GM19467 (cell line): ENCODE measurements at regions not wholly inside any gene's neighbourhood (a gene's known extent, or its start where the extent isn't known, plus 50 kb on each side); places are given as distances from the start of the nearest gene placed in this dataset.

ENCODE experiments used
- ATAC-seq: cut with Tn5 transposase; IDR thresholded peaks from one replicate; pipeline ENCODE4 v1.9.1; 2021; ENCODE audit warnings: mild to moderate bottlenecking, moderate library complexity; ENCODE audit not compliant: unreplicated experiment

GRCh38 chr15:35596285-35596684 lies 50.3 kb upstream of the DPH6 start:
- no peak for ATAC-seq

- ATAC-seq: no peak
These were observed 56.9 kb upstream of the DPH6 start for GRCh38 chr15:35602836-35603235.

GRCh38 chr15:35603301-35603700 lies 57.3 kb upstream of the DPH6 start:
- no peak for ATAC-seq

- no peak for ATAC-seq
These were observed 57.9 kb upstream of the DPH6 start for GRCh38 chr15:35603856-35604255.

- no peak for ATAC-seq
These were observed 59.9 kb upstream of the DPH6 start for GRCh38 chr15:35605764-35606449.

- ATAC-seq: no peak
These were observed 60.5 kb upstream of the DPH6 start for GRCh38 chr15:35606450-35606779.

- no peak for ATAC-seq
These were observed 70.7 kb upstream of the DPH6 start for GRCh38 chr15:35616498-35617271.

- ATAC-seq: no peak
These were observed 72.6 kb upstream of the DPH6 start for GRCh38 chr15:35618260-35619188.

GRCh38 chr15:35622641-35623340 lies 76.8 kb upstream of the DPH6 start:
- no peak for ATAC-seq

- no peak for ATAC-seq
These were observed 78.9 kb upstream of the DPH6 start for GRCh38 chr15:35624881-35625280.

GRCh38 chr15:35626571-35627318 lies 80.8 kb upstream of the DPH6 start:
- no peak for ATAC-seq

GRCh38 chr15:35627696-35628095 lies 81.7 kb upstream of the DPH6 start:
- no peak for ATAC-seq

GRCh38 chr15:35629766-35630165 lies 83.8 kb upstream of the DPH6 start:
- no peak for ATAC-seq

- no peak for ATAC-seq
These were observed 84.6 kb upstream of the DPH6 start for GRCh38 chr15:35630532-35630931.

GRCh38 chr15:35630985-35631384 lies 85.0 kb upstream of the DPH6 start:
- ATAC-seq: no peak

- no peak for ATAC-seq
These were observed 87.7 kb upstream of the DPH6 start for GRCh38 chr15:35633677-35634076.

GRCh38 chr15:35646790-35647189 lies 100.8 kb upstream of the DPH6 start:
- ATAC-seq: no peak

GRCh38 chr15:35647303-35647702 lies 101.3 kb upstream of the DPH6 start:
- no peak for ATAC-seq

GRCh38 chr15:35648941-35649340 lies 103.0 kb upstream of the DPH6 start:
- ATAC-seq: no peak

GRCh38 chr15:35649575-35649974 lies 103.6 kb upstream of the DPH6 start:
- ATAC-seq: no peak
